Body of pancreas (tissue), 4 donors: ENCODE measurements at regions not wholly inside any gene's neighbourhood (a gene's known extent, or its start where the extent isn't known, plus 50 kb on each side); places are given as distances from the start of the nearest gene placed in this dataset.

Source experiments
- POLR2A ChIP-seq, 3 donors: fragments of 450-650 bp; IDR thresholded peaks; one replicate each; pipeline ENCODE4 v1.6.1; 2016; ENCODE audit warnings: antibody characterized with exemption in 3 of 3, mild to moderate bottlenecking in 2 of 3
- TF ChIP-seq, protein P1 (sequence below), 7 experiments: fragments of 450-650 bp in 4 of 7; fragments of 200-600 bp in 3 of 7; sonication (generic) in 3 of 7; IDR thresholded peaks; one replicate each; pipeline ENCODE4 v1.5.1; 2016 to 2019; ENCODE audit warnings: antibody characterized with exemption in 7 of 7

DNA sequence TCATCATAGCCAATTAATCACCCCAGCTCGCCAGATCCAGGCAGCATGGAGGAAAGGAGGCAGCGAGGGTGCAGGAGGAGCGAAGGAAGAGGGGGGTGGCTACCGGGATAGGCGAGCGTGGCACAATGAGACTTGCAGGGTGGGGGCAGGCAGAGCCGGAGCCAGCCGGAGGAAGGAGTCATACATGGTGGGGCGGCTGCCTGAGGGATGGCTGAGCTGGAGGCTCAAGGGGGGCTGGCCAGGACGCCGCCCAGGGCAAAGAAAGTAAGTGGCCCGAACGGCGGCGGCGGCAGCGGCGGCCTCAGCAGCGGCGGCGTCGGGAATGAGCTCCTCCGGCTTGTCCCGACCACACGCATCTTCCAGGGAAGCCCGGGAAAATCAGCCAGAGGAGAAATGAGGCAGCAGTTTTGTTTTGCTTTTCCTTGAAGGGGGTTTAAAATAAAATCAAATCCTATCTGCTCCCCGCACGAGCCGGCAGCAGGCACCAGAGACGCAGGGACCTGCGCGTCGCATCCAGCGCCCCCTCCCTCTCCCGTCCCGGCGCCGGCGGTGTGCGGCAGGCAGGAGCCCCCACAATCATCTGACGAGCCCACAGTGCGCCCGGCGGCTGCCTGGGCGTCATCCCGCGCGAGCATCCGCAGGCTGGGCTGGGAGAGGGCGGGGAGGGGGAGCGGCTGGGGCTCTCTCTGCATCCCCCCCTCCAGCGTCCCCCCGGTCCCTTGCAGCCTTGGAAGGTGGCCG is 263.6 kb downstream of the CTTN start:
- TF ChIP-seq, protein P1, sequence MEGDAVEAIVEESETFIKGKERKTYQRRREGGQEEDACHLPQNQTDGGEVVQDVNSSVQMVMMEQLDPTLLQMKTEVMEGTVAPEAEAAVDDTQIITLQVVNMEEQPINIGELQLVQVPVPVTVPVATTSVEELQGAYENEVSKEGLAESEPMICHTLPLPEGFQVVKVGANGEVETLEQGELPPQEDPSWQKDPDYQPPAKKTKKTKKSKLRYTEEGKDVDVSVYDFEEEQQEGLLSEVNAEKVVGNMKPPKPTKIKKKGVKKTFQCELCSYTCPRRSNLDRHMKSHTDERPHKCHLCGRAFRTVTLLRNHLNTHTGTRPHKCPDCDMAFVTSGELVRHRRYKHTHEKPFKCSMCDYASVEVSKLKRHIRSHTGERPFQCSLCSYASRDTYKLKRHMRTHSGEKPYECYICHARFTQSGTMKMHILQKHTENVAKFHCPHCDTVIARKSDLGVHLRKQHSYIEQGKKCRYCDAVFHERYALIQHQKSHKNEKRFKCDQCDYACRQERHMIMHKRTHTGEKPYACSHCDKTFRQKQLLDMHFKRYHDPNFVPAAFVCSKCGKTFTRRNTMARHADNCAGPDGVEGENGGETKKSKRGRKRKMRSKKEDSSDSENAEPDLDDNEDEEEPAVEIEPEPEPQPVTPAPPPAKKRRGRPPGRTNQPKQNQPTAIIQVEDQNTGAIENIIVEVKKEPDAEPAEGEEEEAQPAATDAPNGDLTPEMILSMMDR (IDR thresholded peaks at IDR 0.05), result no peak
- TF ChIP-seq POLR2A (IDR thresholded peaks at IDR 0.05), result no peak
